IPS-20b (cell line): ENCODE measurements at regions not wholly inside any gene's neighbourhood (a gene's known extent, or its start where the extent isn't known, plus 50 kb on each side); places are given as distances from the start of the nearest gene placed in this dataset.

ENCODE experiments used
- H3K27ac ChIP-seq: one replicate; pipeline ENCODE4 v1.5.1; 2013; ENCODE audit warnings: low read length
- H3K27me3 ChIP-seq: 2 replicates; pipeline ENCODE4 v1.6.1; 2013; ENCODE audit warnings: mild to moderate bottlenecking, low read length, inconsistent platforms; ENCODE audit not compliant: insufficient read depth
- H3K36me3 ChIP-seq: 2 replicates; pipeline ENCODE4 v1.6.1; 2013; ENCODE audit warnings: low read depth, mild to moderate bottlenecking, inconsistent platforms, low read length, moderate library complexity; ENCODE audit not compliant: insufficient read depth
- H3K4me1 ChIP-seq: 2 replicates; pipeline ENCODE4 v1.6.1; 2013; ENCODE audit warnings: mild to moderate bottlenecking, control low read depth, inconsistent platforms, low read length, moderate library complexity; ENCODE audit not compliant: insufficient read depth
- H3K4me3 ChIP-seq: 2 replicates; pipeline ENCODE4 v1.5.1; 2013; ENCODE audit warnings: mild to moderate bottlenecking, low read length, inconsistent platforms
- H3K9ac ChIP-seq: 2 replicates; pipeline ENCODE4 v1.6.1; 2013; ENCODE audit warnings: low read depth, mild to moderate bottlenecking, inconsistent platforms, low read length, moderate library complexity
- H3K9me3 ChIP-seq: 2 replicates; pipeline ENCODE4 v1.6.1; 2013; ENCODE audit warnings: mild to moderate bottlenecking, low read depth, low read length, inconsistent platforms; ENCODE audit not compliant: insufficient read depth

DNA sequence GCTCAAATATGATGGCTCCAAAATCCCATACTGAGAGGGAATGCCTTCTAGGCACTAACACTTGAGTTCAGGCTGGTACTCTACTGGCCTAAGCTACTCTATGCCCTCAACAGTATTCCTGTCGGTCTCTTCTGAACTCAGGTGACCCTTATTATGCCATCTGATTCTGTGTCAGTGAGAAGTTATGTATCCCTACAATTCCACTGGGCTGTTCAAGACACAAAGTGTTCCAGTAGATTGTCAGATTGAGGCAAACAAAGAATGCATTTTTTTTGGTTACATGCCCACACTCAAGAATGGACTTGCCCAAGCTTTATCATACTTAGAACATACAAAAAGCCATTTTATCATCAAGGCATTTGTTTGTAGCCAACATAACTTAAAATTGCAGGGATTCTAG is 553.8 kb upstream of the PRMT6 start:
- no peak overlapping the region for H3K4me3 ChIP-seq
- H3K27ac ChIP-seq, result no peak overlapping the region
- H3K4me1 ChIP-seq, result no peaks in the 10 kb centered on the region
- H3K9me3 ChIP-seq, result no peaks in the 10 kb centered on the region
- no peaks in the 10 kb centered on the region for H3K36me3 ChIP-seq
- H3K9ac ChIP-seq, result no peak overlapping the region
- no peaks in the 10 kb centered on the region for H3K27me3 ChIP-seq

DNA sequence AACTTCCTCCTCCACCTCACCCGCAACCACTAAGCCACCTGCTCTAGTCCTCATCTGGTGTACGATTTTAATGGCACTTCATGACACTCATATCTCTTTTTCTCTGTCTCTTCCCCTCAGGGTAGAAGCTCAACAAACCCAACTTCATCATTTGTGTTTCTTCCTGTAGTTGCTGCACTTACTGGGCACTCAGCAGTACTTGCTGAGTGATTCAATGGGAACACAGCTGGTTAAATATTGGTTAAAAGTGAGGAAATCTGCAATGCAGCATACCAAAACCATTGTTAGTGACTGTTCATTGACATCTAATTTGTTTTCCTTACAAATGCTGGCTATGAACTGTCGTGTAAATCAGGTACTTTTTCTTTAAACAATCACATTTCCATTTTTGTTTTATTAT is 541.1 kb upstream of the PRMT6 start:
- Histone ChIP-seq H3K4me1 (peaks cover 17% of the 10 kb centered on the region), H3K27me3 (no peaks in the 10 kb centered on the region), H3K27ac (no peak overlapping the region)

DNA sequence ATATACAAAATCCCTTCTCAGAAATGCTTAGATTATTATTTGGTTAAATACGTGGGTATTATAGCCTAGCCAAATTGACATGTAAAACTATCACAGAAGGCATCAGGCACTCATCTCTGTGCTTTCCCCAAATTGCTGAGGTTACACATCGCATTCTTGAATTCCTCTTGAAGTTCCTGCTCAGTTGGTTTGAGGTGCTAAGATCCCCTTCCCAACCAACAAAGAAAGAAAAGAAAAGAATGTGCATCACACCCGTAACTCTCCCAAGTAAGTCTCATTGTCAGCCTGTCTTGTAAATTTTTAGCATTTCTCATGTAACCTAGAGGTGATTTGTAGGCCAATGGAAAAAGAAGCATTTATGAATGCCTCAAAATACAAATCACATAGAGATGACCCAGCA is 539.2 kb upstream of the PRMT6 start:
- no peak overlapping the region for H3K27ac ChIP-seq
- H3K36me3 ChIP-seq, result no peaks in the 10 kb centered on the region
- no peaks in the 10 kb centered on the region for H3K9me3 ChIP-seq
- H3K4me1 ChIP-seq, result peaks cover 17% of the 10 kb centered on the region
- H3K27me3 ChIP-seq, result no peaks in the 10 kb centered on the region
- H3K4me3 ChIP-seq, result no peak overlapping the region
- no peak overlapping the region for H3K9ac ChIP-seq

More for the DNA sequence above, 541.1 kb upstream of the PRMT6 start:
- H3K36me3 ChIP-seq, result no peaks in the 10 kb centered on the region
- H3K4me3 ChIP-seq, result no peak overlapping the region
- no peak overlapping the region for H3K9ac ChIP-seq
- H3K9me3 ChIP-seq, result no peaks in the 10 kb centered on the region

DNA sequence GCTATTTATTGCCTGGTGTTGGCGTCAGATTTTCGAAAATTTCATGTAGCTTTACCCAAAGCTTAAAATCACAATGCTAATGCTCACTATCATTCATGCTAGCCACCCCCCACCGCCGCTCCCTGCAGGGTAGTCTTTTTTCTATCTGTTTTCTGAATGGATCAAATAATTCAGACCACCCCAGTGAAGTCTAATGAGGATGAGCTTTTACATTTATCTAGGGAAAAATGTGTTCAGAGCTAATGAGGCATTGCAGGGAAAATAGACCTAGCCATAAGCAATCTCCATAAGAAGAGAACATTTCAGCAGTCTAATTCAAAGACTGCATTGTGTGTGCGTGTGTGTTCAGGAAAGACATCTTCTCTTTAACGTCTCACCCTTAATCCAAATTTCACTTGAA is 533.0 kb upstream of the PRMT6 start:
- H3K27me3 ChIP-seq, result no peaks in the 10 kb centered on the region
- H3K36me3 ChIP-seq, result no peaks in the 10 kb centered on the region
- no peak overlapping the region for H3K27ac ChIP-seq
- no peak overlapping the region for H3K9ac ChIP-seq
- H3K4me3 ChIP-seq, result peak overlapping the region; percentile 35; the same call in 1 of the 2 replicates
- peaks cover 24% of the 10 kb centered on the region; the same call in 1 of the 2 replicates for H3K4me1 ChIP-seq
- H3K9me3 ChIP-seq, result no peaks in the 10 kb centered on the region

DNA sequence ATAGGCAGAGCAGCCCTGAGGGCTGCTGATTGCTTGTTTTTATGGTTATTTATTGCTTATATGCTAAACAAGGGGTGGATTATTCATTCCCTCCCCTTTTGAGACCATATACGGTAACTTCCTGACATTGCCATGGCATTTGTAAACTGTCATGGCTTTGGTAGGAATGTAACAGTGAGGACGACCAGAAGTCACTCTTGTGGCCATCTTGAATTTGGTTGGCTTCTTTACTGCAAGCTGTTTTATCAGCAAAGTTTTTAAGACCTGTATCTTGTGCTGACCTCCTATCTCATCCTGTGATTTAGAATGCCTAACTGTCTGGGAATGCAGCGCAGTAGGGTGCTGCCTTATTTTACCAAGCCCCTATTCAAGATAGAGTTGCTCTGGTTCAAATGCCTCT is 531.8 kb upstream of the PRMT6 start:
- H3K9ac ChIP-seq, result no peak overlapping the region
- H3K4me1 ChIP-seq, result peaks cover 24% of the 10 kb centered on the region; the same call in 1 of the 2 replicates
- no peak overlapping the region for H3K27ac ChIP-seq
- H3K27me3 ChIP-seq, result no peaks in the 10 kb centered on the region
- no peaks in the 10 kb centered on the region for H3K9me3 ChIP-seq
- no peak overlapping the region for H3K4me3 ChIP-seq
- no peaks in the 10 kb centered on the region for H3K36me3 ChIP-seq

DNA sequence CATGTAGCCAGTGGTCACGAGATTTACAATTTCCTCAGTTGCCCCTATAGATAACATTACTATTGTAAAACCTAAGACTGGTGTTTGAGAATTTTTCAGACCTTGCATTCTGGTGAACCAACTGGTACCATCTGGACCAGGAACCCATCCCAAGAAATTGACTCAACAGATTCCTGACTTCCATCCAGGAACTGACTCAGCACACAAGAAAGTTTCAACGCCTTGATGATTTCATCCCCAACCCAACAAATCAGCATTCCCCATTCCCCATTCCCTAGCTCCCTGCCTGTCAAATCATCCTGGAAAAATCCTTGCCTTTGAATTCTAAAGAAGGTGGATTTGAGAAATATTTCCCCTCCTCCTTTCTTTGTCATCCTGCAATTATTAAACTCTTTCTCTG is 529.8 kb upstream of the PRMT6 start:
- Histone ChIP-seq H3K4me3 (no peak overlapping the region; the same call in 1 of the 2 replicates), H3K36me3 (no peaks in the 10 kb centered on the region), H3K27me3 (no peaks in the 10 kb centered on the region), H3K4me1 (peaks cover 24% of the 10 kb centered on the region; the same call in 1 of the 2 replicates), H3K9me3 (peaks cover 3% of the 10 kb centered on the region), H3K9ac (no peak overlapping the region), H3K27ac (no peak overlapping the region)

DNA sequence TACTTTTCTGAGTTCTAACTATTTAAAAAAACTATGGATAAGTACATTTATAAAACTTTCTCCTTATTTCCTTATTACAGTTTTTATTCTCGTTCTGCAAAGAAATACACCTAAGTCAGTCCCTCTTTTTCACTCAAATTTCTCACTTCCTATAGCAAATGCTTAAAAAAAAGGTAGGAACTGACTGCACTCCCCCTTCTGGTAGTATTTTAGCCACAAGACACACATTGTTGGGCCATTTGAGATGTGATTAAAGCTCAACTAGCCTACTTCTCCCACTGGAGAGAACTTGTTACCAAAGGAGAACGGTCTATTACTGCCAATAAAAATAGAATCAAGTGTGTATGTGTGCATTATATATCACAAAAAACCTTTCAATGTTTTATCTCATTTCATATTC is 521.9 kb upstream of the PRMT6 start:
- H3K27me3 ChIP-seq, result no peaks in the 10 kb centered on the region
- H3K27ac ChIP-seq, result no peak overlapping the region
- H3K36me3 ChIP-seq, result no peaks in the 10 kb centered on the region
- H3K9me3 ChIP-seq, result peaks cover 11% of the 10 kb centered on the region
- H3K4me3 ChIP-seq, result no peak overlapping the region
- no peak overlapping the region for H3K9ac ChIP-seq
- no peaks in the 10 kb centered on the region for H3K4me1 ChIP-seq

DNA sequence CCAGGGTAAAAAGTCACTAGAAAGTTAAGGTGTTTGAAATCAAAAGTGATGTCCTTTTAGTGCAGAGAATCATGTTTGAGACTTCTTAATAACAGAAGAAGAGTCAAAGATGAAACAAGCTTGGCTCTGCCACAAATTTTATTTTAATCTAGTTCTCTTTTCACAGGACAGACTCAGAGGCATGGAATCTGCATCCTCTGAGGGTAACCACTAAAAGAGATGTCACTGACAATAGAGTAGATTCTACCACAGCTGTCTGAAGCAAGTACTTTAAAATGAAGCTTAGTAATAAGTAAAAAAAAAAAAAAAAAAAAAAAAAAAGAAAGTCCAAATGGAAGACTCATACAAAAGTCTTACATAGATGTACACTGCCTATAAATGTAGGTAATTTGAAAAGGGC is 519.7 kb upstream of the PRMT6 start:
- Histone ChIP-seq H3K4me1 (no peaks in the 10 kb centered on the region), H3K27ac (no peak overlapping the region), H3K4me3 (no peak overlapping the region), H3K36me3 (no peaks in the 10 kb centered on the region), H3K9me3 (peaks cover 25% of the 10 kb centered on the region), H3K27me3 (no peaks in the 10 kb centered on the region), H3K9ac (no peak overlapping the region)

DNA sequence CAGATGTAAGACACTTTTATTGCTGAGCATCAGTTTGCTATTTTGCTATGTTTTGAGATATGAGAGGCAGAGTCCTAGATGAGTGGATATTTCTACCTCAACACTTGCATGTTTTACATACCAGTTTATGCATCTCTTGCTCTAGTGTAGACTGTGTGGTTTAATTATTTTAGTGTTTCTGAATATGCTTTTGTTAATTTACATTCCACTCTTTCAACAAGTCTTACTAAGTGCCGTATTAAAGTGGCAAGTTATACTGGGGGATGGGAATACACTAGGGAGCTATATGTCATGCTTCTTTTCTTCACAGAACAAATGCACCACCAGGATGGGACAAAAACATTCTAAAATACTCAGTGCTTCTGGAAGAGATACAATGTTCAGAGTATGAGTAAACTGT is 507.7 kb upstream of the PRMT6 start:
- H3K27me3 ChIP-seq, result no peaks in the 10 kb centered on the region
- H3K36me3 ChIP-seq, result no peaks in the 10 kb centered on the region
- no peaks in the 10 kb centered on the region for H3K4me1 ChIP-seq
- no peaks in the 10 kb centered on the region for H3K9me3 ChIP-seq
- H3K4me3 ChIP-seq, result no peak overlapping the region
- H3K27ac ChIP-seq, result no peak overlapping the region
- H3K9ac ChIP-seq, result no peak overlapping the region

DNA sequence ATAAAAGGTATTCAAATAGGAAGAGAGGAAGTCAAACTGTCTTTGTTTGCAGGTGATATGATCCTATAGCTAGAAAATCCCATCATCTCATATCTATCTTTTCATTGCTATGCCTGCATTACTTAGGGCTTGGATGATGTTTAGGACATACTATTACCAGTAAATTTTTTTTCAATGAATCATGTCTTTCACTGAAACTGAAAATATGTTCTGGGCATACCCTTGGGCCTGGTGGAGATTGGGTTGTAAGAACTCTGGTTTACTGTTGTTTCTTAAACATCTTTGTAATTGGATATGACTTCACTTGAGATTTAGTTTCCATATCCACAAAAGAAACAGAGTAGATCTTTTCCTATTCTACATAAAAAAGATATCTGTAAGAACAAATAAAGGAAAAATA is 502.2 kb upstream of the PRMT6 start:
- H3K4me3 ChIP-seq, result no peak overlapping the region
- no peak overlapping the region for H3K9ac ChIP-seq
- no peaks in the 10 kb centered on the region for H3K9me3 ChIP-seq
- H3K27me3 ChIP-seq, result no peaks in the 10 kb centered on the region
- no peak overlapping the region for H3K27ac ChIP-seq
- no peaks in the 10 kb centered on the region for H3K4me1 ChIP-seq
- H3K36me3 ChIP-seq, result no peaks in the 10 kb centered on the region

DNA sequence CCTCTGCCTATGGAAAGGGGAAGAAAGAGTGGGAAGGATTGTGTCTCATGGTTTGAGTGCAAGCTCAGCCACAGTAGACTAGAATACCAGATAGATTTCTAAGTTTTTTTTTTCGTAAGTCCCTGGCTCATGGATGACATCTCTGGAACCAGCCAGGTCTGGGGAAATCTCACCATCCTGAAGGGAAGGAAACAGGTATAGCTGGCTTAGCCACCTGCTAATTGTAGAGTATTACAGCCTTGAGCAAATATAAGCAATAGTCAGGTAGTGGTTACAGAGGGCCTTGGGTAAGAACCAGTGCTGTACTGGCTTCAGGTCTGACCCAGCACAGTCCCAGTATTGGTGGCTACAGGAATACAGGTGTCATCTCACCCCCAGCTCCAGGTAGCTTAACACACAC is 500.9 kb upstream of the PRMT6 start:
- Histone ChIP-seq H3K27me3 (no peaks in the 10 kb centered on the region), H3K27ac (no peak overlapping the region), H3K36me3 (no peaks in the 10 kb centered on the region), H3K9me3 (no peaks in the 10 kb centered on the region), H3K4me1 (no peaks in the 10 kb centered on the region), H3K9ac (no peak overlapping the region), H3K4me3 (no peak overlapping the region)

DNA sequence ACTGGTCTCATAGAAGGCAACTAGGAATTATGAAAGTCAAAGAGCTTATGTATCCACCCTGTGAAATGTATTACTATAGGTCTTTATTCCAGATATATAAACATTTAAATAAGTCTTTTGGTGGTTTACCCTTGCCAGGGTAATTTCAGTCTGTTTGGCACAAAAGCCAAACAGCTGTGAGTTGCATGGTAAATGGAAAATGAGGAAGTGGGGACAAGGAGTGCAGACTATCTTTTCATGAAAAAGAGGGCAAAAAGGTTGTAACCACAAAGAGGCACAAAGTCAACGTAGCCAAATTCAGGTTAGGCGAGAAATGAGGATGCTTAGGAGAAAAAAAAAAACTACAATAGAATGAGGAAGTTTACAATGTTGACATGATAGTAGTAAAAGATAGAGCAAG is 492.3 kb upstream of the PRMT6 start:
- H3K27ac ChIP-seq, result no peak overlapping the region
- H3K9ac ChIP-seq, result no peak overlapping the region
- H3K4me1 ChIP-seq, result no peaks in the 10 kb centered on the region
- no peak overlapping the region for H3K4me3 ChIP-seq
- no peaks in the 10 kb centered on the region for H3K27me3 ChIP-seq
- no peaks in the 10 kb centered on the region for H3K36me3 ChIP-seq
- H3K9me3 ChIP-seq, result no peaks in the 10 kb centered on the region
